ENCODE measurements at regions not wholly inside any gene's neighbourhood (a gene's known extent, or its start where the extent isn't known, plus 50 kb on each side); places are given as distances from the start of the nearest gene placed in this dataset.

GRCh38 chr6:48706310-48706709, 595.3 kb upstream of the PTCHD4 start:
- TF ChIP-seq POLR2A (IDR thresholded peaks at IDR 0.05) = no peak
- TF ChIP-seq CTCF (IDR thresholded peaks at IDR 0.05) = no peak
